H1 (cell line): ENCODE measurements at regions not wholly inside any gene's neighbourhood (a gene's known extent, or its start where the extent isn't known, plus 50 kb on each side); places are given as distances from the start of the nearest gene placed in this dataset.

ENCODE experiments used
- CTCF ChIA-PET: fragments of 300-600 bp; sonication (Branson Sonifier 250); formaldehyde crosslinking; loops from one replicate; lab custom pipeline; 2021; ENCODE audit not compliant: partially characterized antibody; lab: Charles Lee
- POLR2A ChIA-PET: fragments of 300-600 bp; sonication (Branson Sonifier 250); formaldehyde crosslinking; loops from one replicate; lab custom pipeline; 2021; ENCODE audit warnings: inconsistent platforms; ENCODE audit not compliant: partially characterized antibody; lab: Charles Lee
- DNase-seq, 2 experiments: peaks; one replicate each; pipeline versions ENCODE4 v3.0.0 to v3.0.0-alpha.2; 2010 to 2022; ENCODE audit warnings: low spot score in 2 of 2, low read depth in 1 of 2, mixed read lengths in 1 of 2
- FAIRE-seq: peaks from 2 replicates; lab custom pipeline; 2011; peaks lifted over from hg19 to GRCh38; lab: Jason Lieb, UNC
- H2AFZ ChIP-seq: 2 replicates; pipeline ENCODE4 v1.8.1; 2012; ENCODE audit warnings: low read length, inconsistent platforms
- H2AK5ac ChIP-seq: 2 replicates; pipeline ENCODE4 v1.6.1; 2013; ENCODE audit warnings: low read depth, low read length
- H2BK120ac ChIP-seq: replicated peaks from 2 replicates; pipeline ENCODE3; 2013; ENCODE audit warnings: low read depth, low read length, inconsistent platforms
- H2BK12ac ChIP-seq: 2 replicates; pipeline ENCODE4 v1.6.1; 2013; ENCODE audit warnings: low read depth, low read length
- H2BK15ac ChIP-seq: 2 replicates; pipeline ENCODE4 v1.6.1; 2013; ENCODE audit warnings: low read length
- H2BK20ac ChIP-seq: 2 replicates; pipeline ENCODE4 v1.6.1; 2013; ENCODE audit warnings: low read length
- H2BK5ac ChIP-seq: 2 replicates; pipeline ENCODE4 v1.6.1; 2013; ENCODE audit warnings: low read depth, low read length
- H3K14ac ChIP-seq: 2 replicates; pipeline ENCODE4 v1.6.1; 2013; ENCODE audit warnings: inconsistent platforms; ENCODE audit not compliant: insufficient read length
- H3K18ac ChIP-seq: 2 replicates; pipeline ENCODE4 v1.6.1; 2013; ENCODE audit warnings: low read length; ENCODE audit errors: extremely low read depth
- H3K23ac ChIP-seq: 2 replicates; pipeline ENCODE4 v1.6.1; 2013; ENCODE audit warnings: inconsistent platforms; ENCODE audit not compliant: insufficient read length
- H3K23me2 ChIP-seq: 2 replicates; pipeline ENCODE4 v1.6.1; 2013; ENCODE audit warnings: low read depth, low read length
- H3K27ac ChIP-seq: 2 replicates; pipeline ENCODE4 v1.6.1; 2011; ENCODE audit warnings: low read depth, low read length, inconsistent platforms
- H3K27me3 ChIP-seq, 4 experiments: replicated peaks in 1 of 4; 1 replicate in 1 of 4; 2 replicates in 3 of 4; pipeline versions ENCODE4 v1.6.1 to v1.8.1; 2011 to 2013; ENCODE audit warnings: low read length in 3 of 4, mild to moderate bottlenecking in 3 of 4, inconsistent platforms in 2 of 4, mixed read lengths in 2 of 4, moderate library complexity in 1 of 4; ENCODE audit not compliant: control insufficient read depth in 3 of 4, insufficient read depth in 3 of 4; ENCODE audit errors: extremely low read depth in 1 of 4
- H3K36me3 ChIP-seq, 4 experiments: 2 replicates each; pipeline versions ENCODE4 v1.6.1 to v1.8.1; 2011 to 2013; ENCODE audit warnings: mild to moderate bottlenecking in 4 of 4, low read length in 3 of 4, moderate library complexity in 2 of 4, control low read depth in 1 of 4, inconsistent platforms in 1 of 4; ENCODE audit not compliant: insufficient read depth in 4 of 4, control insufficient read depth in 2 of 4
- H3K4ac ChIP-seq: replicated peaks from 2 replicates; pipeline ENCODE3; 2013; ENCODE audit warnings: low read length, low read depth, mixed read lengths, inconsistent platforms; ENCODE audit not compliant: insufficient read length
- H3K4me1 ChIP-seq, 4 experiments: replicated peaks in 1 of 4; 1 replicate in 1 of 4; 2 replicates in 3 of 4; pipeline versions ENCODE4 v1.6.1 to v1.8.1; 2011 to 2013; ENCODE audit warnings: low read length in 3 of 4, inconsistent platforms in 2 of 4, mixed read lengths in 1 of 4; ENCODE audit not compliant: insufficient read depth in 4 of 4, control insufficient read depth in 3 of 4
- H3K4me2 ChIP-seq, 2 experiments: 2 replicates each; pipeline versions ENCODE4 v1.6.1 to v1.8.1; 2011 to 2013; ENCODE audit warnings: low read depth in 2 of 2, low read length in 2 of 2, control low read depth in 1 of 2, inconsistent platforms in 1 of 2, mild to moderate bottlenecking in 1 of 2; ENCODE audit not compliant: insufficient read depth in 1 of 2
- H3K4me3 ChIP-seq, 4 experiments: fragments of 200-600, 300-600 bp in 1 of 4; sonication (generic), shearing (Covaris generic), sonication (Bioruptor Twin) in 1 of 4; 2 replicates each; pipeline versions ENCODE4 v1.5.1 to v1.8.1; 2011 to 2016; ENCODE audit warnings: low read length in 4 of 4, low read depth in 3 of 4, control low read depth in 2 of 4, inconsistent platforms in 2 of 4, mild to moderate bottlenecking in 2 of 4, mixed read lengths in 1 of 4, moderate library complexity in 1 of 4; ENCODE audit not compliant: insufficient read depth in 2 of 4; ENCODE audit errors: extremely low read depth in 1 of 4
- H3K56ac ChIP-seq: replicated peaks from 2 replicates; pipeline ENCODE3; 2013; ENCODE audit warnings: low read depth, mild to moderate bottlenecking, mixed read lengths, low read length, inconsistent platforms; ENCODE audit not compliant: insufficient read length
- H3K79me1 ChIP-seq: 2 replicates; pipeline ENCODE4 v1.6.1; 2013; ENCODE audit warnings: low read depth, low read length, control low read depth
- H3K79me2 ChIP-seq, 2 experiments: 2 replicates each; pipeline versions ENCODE4 v1.6.1 to v1.8.1; 2012 to 2013; ENCODE audit warnings: low read length in 2 of 2, mild to moderate bottlenecking in 2 of 2, inconsistent platforms in 1 of 2; ENCODE audit not compliant: insufficient read depth in 2 of 2, control insufficient read depth in 1 of 2
- H3K9ac ChIP-seq, 4 experiments: replicated peaks in 1 of 4; 1 replicate in 1 of 4; 2 replicates in 3 of 4; pipeline versions ENCODE4 v1.6.1 to v1.8.1; 2011 to 2013; ENCODE audit warnings: low read depth in 3 of 4, low read length in 3 of 4, control low read depth in 2 of 4, mild to moderate bottlenecking in 2 of 4, moderate library complexity in 2 of 4, inconsistent platforms in 1 of 4; ENCODE audit errors: extremely low read depth in 1 of 4
- H3K9me3 ChIP-seq, 2 experiments: 2 replicates each; pipeline versions ENCODE4 v1.6.1 to v1.8.1; 2012 to 2013; ENCODE audit warnings: mild to moderate bottlenecking in 2 of 2, moderate library complexity in 2 of 2, control low read depth in 1 of 2, inconsistent platforms in 1 of 2, low read depth in 1 of 2, low read length in 1 of 2, mixed read lengths in 1 of 2; ENCODE audit not compliant: insufficient read depth in 2 of 2
- H4K20me1 ChIP-seq, 2 experiments: replicated peaks in 1 of 2; 2 replicates each; pipeline versions ENCODE3 to v1.8.1; 2011 to 2013; ENCODE audit warnings: inconsistent platforms in 2 of 2, low read length in 2 of 2, mild to moderate bottlenecking in 1 of 2; ENCODE audit not compliant: insufficient read depth in 2 of 2, control insufficient read depth in 1 of 2
- H4K5ac ChIP-seq: 2 replicates; pipeline ENCODE4 v1.6.1; 2013; ENCODE audit warnings: low read length, low read depth, mixed read lengths, inconsistent platforms; ENCODE audit not compliant: insufficient read length
- H4K8ac ChIP-seq: 2 replicates; pipeline ENCODE4 v1.8.0; 2013; ENCODE audit warnings: mild to moderate bottlenecking, moderate library complexity, low read length, inconsistent platforms; ENCODE audit not compliant: insufficient read depth; ENCODE audit errors: extremely low read depth
- H4K91ac ChIP-seq: replicated peaks from 2 replicates; pipeline ENCODE3; 2013; ENCODE audit warnings: low read length, mixed read lengths, inconsistent platforms; ENCODE audit not compliant: insufficient read length
- CBX8 ChIP-seq: fragments of 300-800, 300-1000 bp; sonication (generic); IDR thresholded peaks from 2 replicates; pipeline ENCODE4 v1.7.1; 2016; ENCODE audit warnings: low read depth, low read length, borderline replicate concordance
- CEBPB ChIP-seq: IDR thresholded peaks from 2 replicates; pipeline ENCODE4 v1.6.1; 2012; ENCODE audit warnings: low read depth, low read length
- KDM4A ChIP-seq: IDR thresholded peaks from one replicate; pipeline ENCODE4 v1.7.1; 2012; ENCODE audit warnings: low read depth, mild to moderate bottlenecking, moderate library complexity, low read length, inconsistent platforms; ENCODE audit not compliant: severe bottlenecking
- SRF ChIP-seq: IDR thresholded peaks from 2 replicates; pipeline ENCODE4 v1.6.1; 2011; ENCODE audit warnings: mild to moderate bottlenecking, low read depth, low read length, moderate library complexity
- WGBS, 2 experiments: shearing (Covaris generic) in 1 of 2; methylation state at CpG; one replicate each; pipeline versions ENCODE4 v1.1.6 to v1.1.7; 2013 to 2015; ENCODE audit warnings: low lambda C conversion rate in 2 of 2, mixed read lengths in 2 of 2, inconsistent platforms in 1 of 2, low coverage in 1 of 2, missing lambda C conversion rate in 1 of 2; ENCODE audit not compliant: insufficient replicate concordance in 2 of 2, insufficient coverage in 1 of 2, insufficient read length in 1 of 2; ENCODE audit errors: extremely low coverage in 1 of 2, missing lambda C conversion rate in 1 of 2; 5-methylcytosine and 5-hydroxymethylcytosine counted together
- TF ChIP-seq, protein P1 (sequence below): IDR thresholded peaks from 2 replicates; pipeline ENCODE4 v1.6.1; 2012; ENCODE audit warnings: inconsistent platforms

DNA sequence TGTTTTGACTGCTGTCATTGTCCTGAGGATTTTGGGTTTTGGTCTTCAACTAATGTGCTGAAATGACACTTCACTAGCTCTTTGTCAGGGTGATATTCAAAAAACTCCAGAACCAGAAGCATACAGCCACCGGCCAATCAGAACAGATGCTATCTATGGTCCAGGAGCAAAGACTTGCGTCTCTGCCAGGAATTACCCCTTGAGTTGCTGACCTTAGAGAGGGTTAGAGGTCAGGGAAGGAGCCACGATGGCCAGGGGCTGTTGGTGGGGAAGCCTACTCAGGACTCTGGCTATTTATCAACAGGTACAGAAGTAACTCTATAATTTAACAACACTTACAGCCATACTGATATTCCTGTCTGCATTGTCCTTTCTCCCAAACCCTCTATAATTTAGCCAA lies 356.8 kb downstream of the EFNA5 start:
- H2AFZ ChIP-seq = no peak overlapping the region
- POLR2A ChIA-PET = no interaction called here
- CTCF ChIA-PET = interaction anchor here (0.7 to 1.5 kb wide), 2 partner anchors 16 to 38 kb away, joined by 3 to 4 read pairs; no protein-coding TSS in a partner anchor

More for the DNA sequence above, 356.8 kb downstream of the EFNA5 start:
- Histone ChIP-seq H2BK15ac (no peak overlapping the region), H4K8ac (no peak overlapping the region), H3K36me3 (no peaks in the 10 kb centered on the region), H3K23ac (no peak overlapping the region), H3K4me2 (no peak overlapping the region), H4K91ac (no peak overlapping the region), H3K14ac (no peak overlapping the region), H3K27ac (no peak overlapping the region), H3K27me3 (no peaks in the 10 kb centered on the region), H3K79me2 (no peaks in the 10 kb centered on the region), H2BK5ac (no peak overlapping the region), H2BK12ac (no peak overlapping the region), H3K9me3 (no peaks in the 10 kb centered on the region), H3K79me1 (no peaks in the 10 kb centered on the region), H2BK20ac (no peak overlapping the region), H3K4me3 (no peak overlapping the region), H2AK5ac (no peak overlapping the region), H4K20me1 (no peaks in the 10 kb centered on the region), H4K5ac (no peak overlapping the region), H2BK120ac (no peak overlapping the region), H3K4me1 (no peaks in the 10 kb centered on the region; a peak in 1 of 7 replicates), H3K23me2 (no peaks in the 10 kb centered on the region), H3K9ac (no peak overlapping the region), H3K18ac (no peak overlapping the region), H3K56ac (no peak overlapping the region), H3K4ac (no peak overlapping the region)
- 91% methylated on average over 3 of the region's 3 CpGs; no CpG with 5 or more reads in 1 of the 2 experiments for WGBS, 2 experiments
- no peak for DNase-seq
- TF ChIP-seq KDM4A = no peak
- TF ChIP-seq, protein P1, sequence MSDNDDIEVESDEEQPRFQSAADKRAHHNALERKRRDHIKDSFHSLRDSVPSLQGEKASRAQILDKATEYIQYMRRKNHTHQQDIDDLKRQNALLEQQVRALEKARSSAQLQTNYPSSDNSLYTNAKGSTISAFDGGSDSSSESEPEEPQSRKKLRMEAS = no peak
- no peak for TF ChIP-seq SRF
- TF ChIP-seq CEBPB = no peak
- no peak for TF ChIP-seq CBX8
- no peak for FAIRE-seq
